ENCODE measurements at regions not wholly inside any gene's neighbourhood (a gene's known extent, or its start where the extent isn't known, plus 50 kb on each side); places are given as distances from the start of the nearest gene placed in this dataset.
A peak's percentile ranks its signal among the peaks of the same experiment; 100 is the strongest.

GRCh38 chr14:26773906-26774593 is 176.2 kb upstream of the NOVA1 start:
- no peak for DNase-seq

GRCh38 chr14:26775765-26776563 is 178.1 kb upstream of the NOVA1 start:
- no peak for DNase-seq

GRCh38 chr14:26791117-26791806 is 193.4 kb upstream of the NOVA1 start:
- no peak for DNase-seq

GRCh38 chr14:26794731-26795130 is 196.9 kb upstream of the NOVA1 start:
- DNase-seq = no peak

- DNase-seq = no peak
These were observed 210.6 kb upstream of the NOVA1 start for GRCh38 chr14:26808407-26808806.

GRCh38 chr14:26810631-26811030 is 212.8 kb upstream of the NOVA1 start:
- no peak for DNase-seq

- no peak for DNase-seq
These were observed 214.0 kb upstream of the NOVA1 start for GRCh38 chr14:26811756-26812305.

GRCh38 chr14:26820138-26820537 is 222.3 kb upstream of the NOVA1 start:
- peak in 1 of 2 experiments; percentile 13 for DNase-seq

GRCh38 chr14:26820572-26820971 is 222.7 kb upstream of the NOVA1 start:
- DNase-seq = no peak

- DNase-seq = no peak
These were observed 230.9 kb upstream of the NOVA1 start for GRCh38 chr14:26828741-26829140.

- DNase-seq = no peak
These were observed 235.9 kb upstream of the NOVA1 start for GRCh38 chr14:26833621-26834176.

- no peak for DNase-seq
These were observed 238.2 kb upstream of the NOVA1 start for GRCh38 chr14:26835979-26836570.

GRCh38 chr14:26839481-26839880 is 241.6 kb upstream of the NOVA1 start:
- no peak for DNase-seq

- DNase-seq = no peak
These were observed 243.5 kb upstream of the NOVA1 start for GRCh38 chr14:26841326-26841725.

GRCh38 chr14:26841920-26842741 is 244.3 kb upstream of the NOVA1 start:
- peak in 1 of 2 experiments; percentile 7 for DNase-seq

GRCh38 chr14:26845151-26845818 is 247.5 kb upstream of the NOVA1 start:
- peak in 1 of 2 experiments; percentile 16 for DNase-seq

GRCh38 chr14:26846388-26846787 is 248.6 kb upstream of the NOVA1 start:
- DNase-seq = no peak

GRCh38 chr14:26849514-26849913 is 251.7 kb upstream of the NOVA1 start:
- DNase-seq = no peak

GRCh38 chr14:26851793-26852192 is 254.0 kb upstream of the NOVA1 start:
- no peak for DNase-seq

- DNase-seq = no peak
These were observed 257.4 kb upstream of the NOVA1 start for GRCh38 chr14:26855077-26855753.

Measured in SHP77 (cell line).